Transverse colon (tissue), 4 donors: ENCODE measurements at regions not wholly inside any gene's neighbourhood (a gene's known extent, or its start where the extent isn't known, plus 50 kb on each side); places are given as distances from the start of the nearest gene placed in this dataset.

Source experiments
- EP300 ChIP-seq: sonication (generic); formaldehyde crosslinking; IDR thresholded peaks from one replicate; pipeline ENCODE4 v1.6.1; 2017; ENCODE audit warnings: antibody characterized with exemption, low read depth
- POLR2AphosphoS5 ChIP-seq, 3 donors: sonication (generic); formaldehyde crosslinking; IDR thresholded peaks; one replicate each; pipeline ENCODE4 v1.6.1; 2016; ENCODE audit warnings: antibody characterized with exemption in 3 of 3
- TF ChIP-seq, protein P1 (sequence below), 5 experiments: fragments of 200-600 bp in 3 of 5; fragments of 450-650 bp in 2 of 5; sonication (generic) in 3 of 5; IDR thresholded peaks; 1 replicate in 2 of 5; 2 replicates in 3 of 5; pipeline ENCODE4 v1.5.1; 2016 to 2017; ENCODE audit warnings: antibody characterized with exemption in 5 of 5, inconsistent platforms in 3 of 5, mild to moderate bottlenecking in 2 of 5, moderate library complexity in 1 of 5

DNA sequence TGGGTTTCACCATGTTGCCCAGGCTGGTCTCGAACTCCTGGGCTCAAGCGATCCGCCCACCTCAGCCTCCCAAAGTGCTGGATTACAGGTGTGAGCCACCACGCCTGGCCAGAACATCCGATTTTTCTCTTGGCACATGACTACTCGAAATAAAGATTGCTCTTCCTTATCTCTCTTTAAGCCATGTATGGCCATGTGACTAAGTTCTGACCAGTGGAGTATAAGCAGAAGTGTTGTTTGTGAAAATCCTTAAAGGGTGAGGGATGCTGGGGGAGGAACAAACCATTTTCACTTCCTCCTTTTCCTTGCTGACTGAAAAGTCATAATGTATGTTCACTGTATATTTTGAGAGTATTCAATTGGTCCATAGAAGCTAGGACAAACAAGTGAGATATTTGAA is 50.7 kb upstream of the ATF7IP start:
- no peak for TF ChIP-seq EP300
- TF ChIP-seq, protein P1, sequence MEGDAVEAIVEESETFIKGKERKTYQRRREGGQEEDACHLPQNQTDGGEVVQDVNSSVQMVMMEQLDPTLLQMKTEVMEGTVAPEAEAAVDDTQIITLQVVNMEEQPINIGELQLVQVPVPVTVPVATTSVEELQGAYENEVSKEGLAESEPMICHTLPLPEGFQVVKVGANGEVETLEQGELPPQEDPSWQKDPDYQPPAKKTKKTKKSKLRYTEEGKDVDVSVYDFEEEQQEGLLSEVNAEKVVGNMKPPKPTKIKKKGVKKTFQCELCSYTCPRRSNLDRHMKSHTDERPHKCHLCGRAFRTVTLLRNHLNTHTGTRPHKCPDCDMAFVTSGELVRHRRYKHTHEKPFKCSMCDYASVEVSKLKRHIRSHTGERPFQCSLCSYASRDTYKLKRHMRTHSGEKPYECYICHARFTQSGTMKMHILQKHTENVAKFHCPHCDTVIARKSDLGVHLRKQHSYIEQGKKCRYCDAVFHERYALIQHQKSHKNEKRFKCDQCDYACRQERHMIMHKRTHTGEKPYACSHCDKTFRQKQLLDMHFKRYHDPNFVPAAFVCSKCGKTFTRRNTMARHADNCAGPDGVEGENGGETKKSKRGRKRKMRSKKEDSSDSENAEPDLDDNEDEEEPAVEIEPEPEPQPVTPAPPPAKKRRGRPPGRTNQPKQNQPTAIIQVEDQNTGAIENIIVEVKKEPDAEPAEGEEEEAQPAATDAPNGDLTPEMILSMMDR (IDR thresholded peaks at IDR 0.05): no peak
- no peak for TF ChIP-seq POLR2AphosphoS5 (IDR thresholded peaks at IDR 0.05)
